ENCODE measurements at regions not wholly inside any gene's neighbourhood (a gene's known extent, or its start where the extent isn't known, plus 50 kb on each side); places are given as distances from the start of the nearest gene placed in this dataset.

GRCh38 chr3:159548675-159549335 is 439.8 kb upstream of the IL12A start:
- DNase-seq, result no peak

GRCh38 chr3:159555205-159555604 is 433.4 kb upstream of the IL12A start:
- DNase-seq, result no peak

GRCh38 chr3:159559771-159560170 is 428.9 kb upstream of the IL12A start:
- no peak for DNase-seq

GRCh38 chr3:159560214-159560979 is 428.2 kb upstream of the IL12A start:
- DNase-seq, result no peak

- DNase-seq, result no peak
Measured at GRCh38 chr3:159565313-159565712, 423.3 kb upstream of the IL12A start.

- DNase-seq, result no peak
Measured at GRCh38 chr3:159583662-159584061, 405.0 kb upstream of the IL12A start.

- no peak for DNase-seq
Measured at GRCh38 chr3:159584421-159584820, 404.2 kb upstream of the IL12A start.

GRCh38 chr3:159586571-159587202 is 401.9 kb upstream of the IL12A start:
- no peak for DNase-seq

- no peak for DNase-seq
Measured at GRCh38 chr3:159593927-159594605, 394.6 kb upstream of the IL12A start.

GRCh38 chr3:159600291-159600690 is 388.3 kb upstream of the IL12A start:
- no peak for DNase-seq

- DNase-seq, result no peak
Measured at GRCh38 chr3:159604151-159604581, 384.5 kb upstream of the IL12A start.

- DNase-seq, result no peak
Measured at GRCh38 chr3:159605101-159605500, 383.5 kb upstream of the IL12A start.

- DNase-seq, result no peak
Measured at GRCh38 chr3:159605776-159606175, 382.9 kb upstream of the IL12A start.

- no peak for DNase-seq
Measured at GRCh38 chr3:159607856-159608255, 380.8 kb upstream of the IL12A start.

GRCh38 chr3:159608311-159608710 is 380.3 kb upstream of the IL12A start:
- DNase-seq, result no peak

- no peak for DNase-seq
Measured at GRCh38 chr3:159609625-159610024, 379.0 kb upstream of the IL12A start.

- no peak for DNase-seq
Measured at GRCh38 chr3:159616234-159616825, 372.3 kb upstream of the IL12A start.

- DNase-seq, result no peak
Measured at GRCh38 chr3:159619341-159619885, 369.2 kb upstream of the IL12A start.

GRCh38 chr3:159620281-159620680 is 368.4 kb upstream of the IL12A start:
- DNase-seq, result no peak

GRCh38 chr3:159620873-159621272 is 367.8 kb upstream of the IL12A start:
- DNase-seq, result no peak

- DNase-seq, result no peak
Measured at GRCh38 chr3:159624616-159625015, 364.0 kb upstream of the IL12A start.

GRCh38 chr3:159625594-159625993 is 363.0 kb upstream of the IL12A start:
- DNase-seq, result no peak
